ENCODE measurements at regions not wholly inside any gene's neighbourhood (a gene's known extent, or its start where the extent isn't known, plus 50 kb on each side); places are given as distances from the start of the nearest gene placed in this dataset.

GRCh38 chr4:102441978-102442911 is 58.9 kb upstream of the NFKB1 start:
- Histone ChIP-seq H3K9me3 (replicated peaks; ENCODE audit: control insufficient read depth, insufficient read depth, low read length) (no peaks in the 10 kb centered on the region), H3K27ac (ENCODE audit: insufficient read depth, low read depth, low read length) (no peak overlapping the region), H3K4me3 (replicated peaks in 1 of 3; ENCODE audit: insufficient read depth in 1 of 3, low read depth in 1 of 3, low read length in 3 of 3) (no peak overlapping the region), H4K20me1 (replicated peaks; ENCODE audit: control insufficient read depth, extremely low read depth, insufficient read depth, low read length) (no peaks in the 10 kb centered on the region), H3K4me1 (ENCODE audit: control insufficient read depth, extremely low read depth, insufficient read depth, low read length) (no peaks in the 10 kb centered on the region), H2AFZ (ENCODE audit: low read depth, low read length) (no peak overlapping the region), H3K9me1 (replicated peaks; ENCODE audit: control insufficient read depth, extremely low read depth, insufficient read depth, low read length) (no peaks in the 10 kb centered on the region), H3K79me2 (ENCODE audit: control insufficient read depth, insufficient read depth, low read length) (no peaks in the 10 kb centered on the region), H3K9ac (replicated peaks; ENCODE audit: extremely low read depth, insufficient read depth, low read length) (no peak overlapping the region), H3K27me3 (ENCODE audit: control insufficient read depth in 2 of 2, insufficient read depth in 2 of 2, low read length in 2 of 2) (no peaks in the 10 kb centered on the region), H3K36me3 (ENCODE audit: control insufficient read depth in 2 of 2, extremely low read depth in 1 of 2, insufficient read depth in 2 of 2, low read length in 2 of 2) (no peaks in the 10 kb centered on the region), H3K4me2 (ENCODE audit: insufficient read depth, low read length) (no peak overlapping the region)
- no TSS peak for BruUV-seq (replicated peaks)
- TF ChIP-seq FOS (IDR thresholded peaks at IDR 0.05; ENCODE audit: borderline replicate concordance, insufficient read depth, low read length) (no peak), POLR2AphosphoS5 (IDR thresholded peaks at IDR 0.05; ENCODE audit: insufficient read depth, low read depth, low read length) (no peak), JUN (IDR thresholded peaks at IDR 0.05; ENCODE audit: borderline replicate concordance, insufficient read depth, insufficient read length, low read depth) (no peak), CTCF (IDR thresholded peaks at IDR 0.05; ENCODE audit: extremely low read depth in 1 of 2, insufficient read depth in 1 of 2, low read depth in 1 of 2, low read length in 2 of 2) (no peak), EZH2 (IDR thresholded peaks at IDR 0.05; ENCODE audit: borderline replicate concordance, low read depth, low read length, severe bottlenecking) (no peak), MAX (IDR thresholded peaks at IDR 0.05; ENCODE audit: insufficient read depth, insufficient read length) (no peak), POLR2A (IDR thresholded peaks at IDR 0.05; ENCODE audit: low read depth, low read length) (no peak), MYC (IDR thresholded peaks at IDR 0.05; ENCODE audit: low read depth, low read length) (no peak), GATA2 (IDR thresholded peaks at IDR 0.05; ENCODE audit: insufficient read depth, insufficient read length, low read depth, low read length) (no peak)
- POLR2A ChIA-PET: no interaction called here
- intact Hi-C loops (cut with micrococcal nuclease) (no loop called here), dilution Hi-C loops (cut with MboI; ENCODE audit: extremely low pct_ligation_motif_present, low sequenced_read_pairs) (no loop called here)
- CTCF ChIA-PET: interaction anchor here (0.6 kb wide), 1 partner anchor 11 kb away, joined by 5 read pairs; no protein-coding TSS in a partner anchor
- FAIRE-seq (no peak), DNase-seq (ENCODE audit: low read depth, low spot score) (no peak)
